ENCODE measurements at regions not wholly inside any gene's neighbourhood (a gene's known extent, or its start where the extent isn't known, plus 50 kb on each side); places are given as distances from the start of the nearest gene placed in this dataset.

DNA sequence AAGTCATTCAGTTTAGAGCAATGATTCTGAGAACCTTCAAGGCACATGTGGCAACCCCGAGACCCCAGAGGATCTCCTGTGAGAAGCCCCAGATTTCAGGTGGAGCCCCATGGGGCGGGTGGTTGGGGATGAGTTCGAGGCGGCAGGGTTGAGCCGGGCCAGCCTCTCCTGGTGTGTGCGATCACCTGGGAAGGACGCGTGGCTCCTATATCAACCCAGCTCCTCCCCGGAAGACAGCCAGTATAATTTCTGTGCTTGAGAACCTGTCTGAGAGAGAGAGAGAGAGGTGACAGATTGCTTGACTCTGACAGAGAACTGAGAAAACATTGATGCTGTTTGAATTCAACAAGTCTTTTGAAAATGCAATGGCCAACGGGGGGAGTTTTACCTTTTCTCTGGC, 89.0 kb downstream of the TEX29 start:
- POLR2A ChIA-PET, result no interaction called here
- peaks cover 8 to 16% of the 10 kb centered on the region in 2 donors for H3K27me3 Mint-ChIP-seq
- DNase-seq, result no peak
- H3K4me3 Mint-ChIP-seq, result no peak overlapping the region
- no peak overlapping the region for H3K27ac Mint-ChIP-seq
- H3K4me1 Mint-ChIP-seq, result no peaks in the 10 kb centered on the region
- CTCF ChIA-PET, result no interaction called here
- no peaks in the 10 kb centered on the region for H3K36me3 Mint-ChIP-seq
- Histone ChIP-seq H3K4me1 (ENCODE audit: insufficient read depth, low read length) (no peaks in the 10 kb centered on the region), H3K9me3 (ENCODE audit: low read length) (no peaks in the 10 kb centered on the region), H3K27me3 (ENCODE audit: insufficient read depth, low read length, poor library complexity, severe bottlenecking) (no peaks in the 10 kb centered on the region), H3K27ac (ENCODE audit: low read depth, low read length) (no peak overlapping the region), H3K36me3 (ENCODE audit: insufficient read depth, low read length) (no peaks in the 10 kb centered on the region), H3K4me3 (ENCODE audit: low read length) (no peak overlapping the region)
- no peaks in the 10 kb centered on the region for H3K9me3 Mint-ChIP-seq

DNA sequence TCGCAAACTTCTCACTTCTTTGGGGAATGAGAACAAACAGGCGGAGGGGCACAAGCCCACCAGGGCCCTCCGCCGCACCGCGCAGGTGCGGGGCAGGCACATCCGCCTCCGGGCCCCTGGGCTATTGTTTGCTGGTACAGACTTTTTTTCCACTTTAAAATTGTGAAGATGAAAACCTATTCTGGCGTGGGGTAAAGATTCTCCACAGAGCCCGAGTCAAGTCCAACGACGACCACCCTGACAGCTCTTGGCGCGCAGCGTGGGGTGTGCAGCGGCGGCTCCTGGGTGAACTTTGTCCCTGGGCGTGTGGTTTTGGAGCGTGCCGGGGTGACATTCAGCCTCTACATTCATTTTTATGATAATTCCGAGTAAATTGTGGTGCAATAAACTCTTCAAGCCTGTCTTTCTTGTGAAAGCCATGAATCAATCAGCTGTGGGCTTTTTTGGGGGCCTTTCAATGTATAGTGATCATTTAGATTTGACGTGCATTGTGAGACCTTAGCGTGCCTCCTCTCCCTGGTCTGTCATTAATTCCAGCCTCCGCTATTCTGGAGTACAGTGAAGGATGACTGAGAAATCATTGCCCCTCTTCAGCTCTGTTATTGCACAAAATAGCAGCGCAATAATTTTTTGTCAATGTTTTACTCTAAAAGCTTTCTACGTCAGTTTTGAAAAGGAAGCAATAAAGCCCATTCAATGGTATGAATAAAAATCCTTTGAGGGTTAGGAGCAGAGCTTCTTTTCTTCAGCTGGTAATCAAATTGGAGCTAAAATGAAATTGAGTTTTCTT, 90.0 kb downstream of the TEX29 start:
- H3K27ac ChIP-seq (ENCODE audit: low read depth, low read length), result no peak overlapping the region
- no peaks in the 10 kb centered on the region for H3K36me3 ChIP-seq (ENCODE audit: insufficient read depth, low read length)
- peaks cover 8 to 14% of the 10 kb centered on the region in 2 donors for H3K27me3 Mint-ChIP-seq
- no peaks in the 10 kb centered on the region for H3K9me3 ChIP-seq (ENCODE audit: low read length)
- no peaks in the 10 kb centered on the region for H3K9me3 Mint-ChIP-seq
- ChIA-PET CTCF (interaction anchor here (1.1 kb wide), 1 partner anchor 9 kb away, joined by 3 read pairs; no protein-coding TSS in a partner anchor), POLR2A (no interaction called here)
- no peaks in the 10 kb centered on the region for H3K4me1 Mint-ChIP-seq
- H3K27ac Mint-ChIP-seq, result no peak overlapping the region
- DNase-seq, result no peak
- no peaks in the 10 kb centered on the region for H3K4me1 ChIP-seq (ENCODE audit: insufficient read depth, low read length)
- no peaks in the 10 kb centered on the region for H3K27me3 ChIP-seq (ENCODE audit: insufficient read depth, low read length, poor library complexity, severe bottlenecking)
- no peak overlapping the region for H3K4me3 Mint-ChIP-seq
- no peak overlapping the region for H3K4me3 ChIP-seq (ENCODE audit: low read length)
- no peaks in the 10 kb centered on the region for H3K36me3 Mint-ChIP-seq

DNA sequence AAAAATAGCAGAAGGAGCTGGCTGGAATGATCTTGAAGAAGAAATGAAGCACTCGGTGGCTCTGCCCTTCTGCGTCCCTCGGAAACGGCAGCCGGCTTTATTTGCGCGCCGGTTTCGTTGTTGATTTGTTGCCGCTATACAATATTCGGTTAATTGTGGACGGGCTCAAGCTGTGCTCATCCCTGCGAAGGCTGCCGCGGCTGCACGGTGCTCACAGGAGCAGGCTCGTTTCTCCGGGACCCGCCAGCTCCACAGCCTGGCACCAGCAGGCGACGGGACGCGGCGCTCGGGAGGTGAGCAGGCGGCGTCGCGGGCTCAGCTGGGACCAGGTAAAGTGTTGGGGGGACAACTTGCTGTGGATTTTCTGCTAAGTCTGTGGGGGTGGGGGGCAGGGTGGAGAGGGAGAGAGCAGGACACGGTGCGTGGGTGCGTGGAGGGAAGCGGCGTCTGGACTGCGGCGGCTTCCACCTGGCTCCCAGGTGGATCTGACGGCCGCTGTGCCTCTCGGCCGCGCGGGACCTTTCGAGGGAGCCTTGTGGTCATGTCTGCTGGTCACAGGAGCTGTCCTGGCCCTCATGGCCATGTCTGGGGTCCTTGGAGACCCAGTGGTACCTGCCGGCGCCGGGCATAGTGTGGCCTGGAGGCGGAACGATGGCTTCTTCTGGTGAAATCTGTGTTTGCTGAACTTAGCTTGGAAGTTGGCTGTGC, 90.9 kb downstream of the TEX29 start:
- DNase-seq, result no peak
- Histone ChIP-seq H3K27ac (ENCODE audit: low read depth, low read length) (no peak overlapping the region), H3K4me3 (ENCODE audit: low read length) (no peak overlapping the region), H3K4me1 (ENCODE audit: insufficient read depth, low read length) (no peaks in the 10 kb centered on the region), H3K9me3 (ENCODE audit: low read length) (no peaks in the 10 kb centered on the region), H3K36me3 (ENCODE audit: insufficient read depth, low read length) (no peaks in the 10 kb centered on the region), H3K27me3 (ENCODE audit: insufficient read depth, low read length, poor library complexity, severe bottlenecking) (no peaks in the 10 kb centered on the region)
- Mint-ChIP-seq H3K9me3 (no peaks in the 10 kb centered on the region), H3K27ac (no peak overlapping the region), H3K27me3 (peaks cover 8 to 14% of the 10 kb centered on the region in 2 donors), H3K4me1 (no peaks in the 10 kb centered on the region), H3K4me3 (no peak overlapping the region), H3K36me3 (no peaks in the 10 kb centered on the region)
- ChIA-PET CTCF (interaction anchor here (1.1 kb wide), 1 partner anchor 10 kb away, joined by 3 read pairs; no protein-coding TSS in a partner anchor), POLR2A (no interaction called here)

DNA sequence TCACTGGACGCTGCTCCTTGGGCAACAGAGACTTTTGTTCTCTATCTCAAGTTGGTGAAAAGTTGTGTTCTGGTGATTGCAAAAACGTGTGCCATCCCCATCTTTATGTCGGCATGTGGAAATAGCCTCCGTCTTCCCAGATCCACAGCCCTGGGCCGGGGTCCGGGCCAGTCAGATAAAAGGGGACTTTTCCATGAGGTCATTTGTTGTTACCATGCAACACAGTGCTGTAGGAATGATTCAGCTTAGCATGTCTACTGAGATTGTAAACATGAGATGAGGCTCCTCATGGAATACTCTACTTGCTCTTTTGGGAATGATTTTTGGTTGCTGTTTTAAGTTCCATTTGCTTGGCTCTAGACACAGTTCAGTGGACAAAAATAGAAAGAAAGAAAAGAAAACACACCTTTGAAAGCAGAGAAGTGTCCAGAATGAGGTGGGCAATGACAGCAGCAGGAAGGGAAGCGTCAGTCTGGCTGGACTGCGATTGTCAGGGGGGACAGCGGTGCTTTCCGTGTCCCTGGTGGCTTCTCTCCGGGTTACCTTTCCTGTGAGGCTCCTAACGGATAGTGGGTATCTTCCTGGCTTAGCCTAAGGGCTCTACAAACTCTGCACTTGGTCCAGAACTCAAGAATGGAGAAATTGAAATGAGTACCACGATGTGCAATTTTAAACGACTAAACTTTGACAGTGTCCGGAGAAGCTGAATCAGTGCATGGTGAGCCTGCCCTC, 91.6 kb downstream of the TEX29 start:
- H3K36me3 ChIP-seq (ENCODE audit: insufficient read depth, low read length), result no peaks in the 10 kb centered on the region
- ChIA-PET CTCF (no interaction called here), POLR2A (no interaction called here)
- Mint-ChIP-seq H3K9me3 (no peaks in the 10 kb centered on the region), H3K36me3 (no peaks in the 10 kb centered on the region), H3K4me1 (no peaks in the 10 kb centered on the region), H3K27me3 (peaks cover 8 to 11% of the 10 kb centered on the region in 2 donors), H3K4me3 (no peak overlapping the region), H3K27ac (no peak overlapping the region)
- H3K27me3 ChIP-seq (ENCODE audit: insufficient read depth, low read length, poor library complexity, severe bottlenecking), result no peaks in the 10 kb centered on the region
- no peak overlapping the region for H3K4me3 ChIP-seq (ENCODE audit: low read length)
- no peak for DNase-seq
- no peaks in the 10 kb centered on the region for H3K4me1 ChIP-seq (ENCODE audit: insufficient read depth, low read length)
- no peaks in the 10 kb centered on the region for H3K9me3 ChIP-seq (ENCODE audit: low read length)
- H3K27ac ChIP-seq (ENCODE audit: low read depth, low read length), result no peak overlapping the region

DNA sequence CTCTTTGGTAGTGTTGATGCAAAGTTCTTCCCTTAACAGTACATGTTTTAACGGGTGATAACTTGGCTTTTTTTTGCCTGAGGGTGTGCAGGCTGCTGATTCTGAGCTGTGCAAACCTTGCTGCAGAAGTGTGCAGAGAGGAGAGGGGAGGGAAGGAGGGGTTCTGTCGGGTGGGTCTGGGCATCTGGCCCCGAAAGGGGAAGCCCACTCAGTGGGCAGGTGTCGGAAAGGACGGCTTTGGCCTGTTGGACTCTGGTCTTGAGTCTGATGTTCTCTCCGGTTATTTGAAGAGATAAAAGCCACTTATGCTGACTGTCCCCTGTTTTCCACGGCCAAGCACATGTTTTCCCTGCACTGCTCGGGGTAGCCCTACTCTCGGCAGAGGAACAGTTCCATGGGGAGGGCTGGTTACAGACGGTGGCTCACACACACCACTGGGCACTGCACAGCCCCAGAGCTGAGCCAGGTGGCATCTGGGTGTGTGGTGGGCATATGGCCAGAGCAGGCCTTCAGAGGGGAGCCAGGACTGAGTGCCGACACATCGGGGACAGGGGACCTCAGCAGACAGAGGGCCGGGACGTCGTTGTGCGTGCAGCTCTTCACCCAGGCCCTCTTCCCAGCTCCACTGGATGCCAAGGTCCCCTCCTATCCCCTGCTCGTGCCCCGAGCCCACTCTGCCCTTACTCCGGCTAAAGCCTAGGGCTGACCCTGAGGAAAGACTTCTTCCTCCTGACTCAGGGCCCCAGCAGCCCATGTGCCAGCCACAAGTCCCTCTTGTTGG, 93.2 kb downstream of the TEX29 start:
- Mint-ChIP-seq H3K27ac (no peak overlapping the region), H3K27me3 (peaks cover 8 to 14% of the 10 kb centered on the region in 2 donors), H3K4me3 (no peak overlapping the region), H3K9me3 (no peaks in the 10 kb centered on the region), H3K36me3 (no peaks in the 10 kb centered on the region), H3K4me1 (no peaks in the 10 kb centered on the region)
- ChIA-PET CTCF (no interaction called here), POLR2A (no interaction called here)
- H3K4me1 ChIP-seq (ENCODE audit: insufficient read depth, low read length), result no peaks in the 10 kb centered on the region
- H3K4me3 ChIP-seq (ENCODE audit: low read length), result no peak overlapping the region
- H3K27ac ChIP-seq (ENCODE audit: low read depth, low read length), result no peak overlapping the region
- H3K9me3 ChIP-seq (ENCODE audit: low read length), result no peaks in the 10 kb centered on the region
- no peak for DNase-seq
- H3K27me3 ChIP-seq (ENCODE audit: insufficient read depth, low read length, poor library complexity, severe bottlenecking), result no peaks in the 10 kb centered on the region
- H3K36me3 ChIP-seq (ENCODE audit: insufficient read depth, low read length), result no peaks in the 10 kb centered on the region

DNA sequence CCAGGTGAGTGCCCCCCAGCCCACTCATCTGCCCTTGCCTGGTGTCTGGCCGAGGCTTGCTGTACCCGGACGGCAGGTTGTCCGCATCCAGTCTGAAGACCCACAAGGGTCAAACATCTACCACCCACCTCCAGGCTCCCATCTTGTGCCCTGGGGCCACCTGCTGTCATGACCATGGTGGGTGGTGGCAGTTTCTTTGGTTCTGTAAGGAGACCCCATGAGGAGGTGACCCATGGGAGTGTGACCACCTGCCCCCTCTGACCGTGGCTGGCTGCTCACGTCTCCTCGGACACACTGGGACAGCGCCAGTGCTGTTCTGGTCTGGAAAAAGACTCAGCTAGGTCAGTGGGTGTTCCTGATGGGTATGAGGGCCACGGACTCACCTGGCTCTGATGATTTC, 93.9 kb downstream of the TEX29 start:
- ChIA-PET POLR2A (no interaction called here), CTCF (no interaction called here)
- Mint-ChIP-seq H3K27ac (no peak overlapping the region), H3K4me1 (no peaks in the 10 kb centered on the region), H3K4me3 (no peak overlapping the region), H3K9me3 (no peaks in the 10 kb centered on the region), H3K36me3 (no peaks in the 10 kb centered on the region), H3K27me3 (peaks cover 6 to 14% of the 10 kb centered on the region in 2 donors)
- Histone ChIP-seq H3K9me3 (ENCODE audit: low read length) (no peaks in the 10 kb centered on the region), H3K27ac (ENCODE audit: low read depth, low read length) (no peak overlapping the region), H3K27me3 (ENCODE audit: insufficient read depth, low read length, poor library complexity, severe bottlenecking) (no peaks in the 10 kb centered on the region), H3K4me1 (ENCODE audit: insufficient read depth, low read length) (no peaks in the 10 kb centered on the region), H3K4me3 (ENCODE audit: low read length) (no peak overlapping the region), H3K36me3 (ENCODE audit: insufficient read depth, low read length) (no peaks in the 10 kb centered on the region)
- no peak for DNase-seq

DNA sequence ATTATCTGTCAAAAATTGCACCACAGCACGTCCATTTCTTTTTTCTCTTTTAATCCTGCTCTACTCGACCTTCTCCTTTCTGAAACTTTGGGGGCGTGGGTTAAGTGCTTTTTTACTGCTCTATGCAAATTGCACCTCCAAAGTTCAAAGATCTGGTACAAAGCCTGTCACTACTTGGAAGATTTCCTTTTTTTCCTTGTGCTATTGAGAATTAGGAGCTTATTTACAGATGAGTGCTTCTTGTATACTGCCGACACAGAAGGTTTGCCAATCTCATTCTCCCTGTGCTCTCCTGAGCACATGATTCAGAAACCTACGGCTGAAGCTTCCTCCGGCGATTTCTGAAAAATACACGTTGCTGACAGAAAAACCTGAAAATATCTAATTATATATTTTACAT, 94.8 kb downstream of the TEX29 start:
- Histone ChIP-seq H3K9me3 (ENCODE audit: low read length) (no peaks in the 10 kb centered on the region), H3K4me1 (ENCODE audit: insufficient read depth, low read length) (no peaks in the 10 kb centered on the region), H3K27me3 (ENCODE audit: insufficient read depth, low read length, poor library complexity, severe bottlenecking) (no peaks in the 10 kb centered on the region), H3K4me3 (ENCODE audit: low read length) (no peak overlapping the region), H3K36me3 (ENCODE audit: insufficient read depth, low read length) (no peaks in the 10 kb centered on the region), H3K27ac (ENCODE audit: low read depth, low read length) (no peak overlapping the region)
- DNase-seq, result no peak
- no peaks in the 10 kb centered on the region for H3K4me1 Mint-ChIP-seq
- H3K4me3 Mint-ChIP-seq, result no peak overlapping the region
- ChIA-PET CTCF (no interaction called here), POLR2A (no interaction called here)
- no peaks in the 10 kb centered on the region for H3K9me3 Mint-ChIP-seq
- H3K36me3 Mint-ChIP-seq, result no peaks in the 10 kb centered on the region
- peaks cover 6 to 17% of the 10 kb centered on the region in 2 donors for H3K27me3 Mint-ChIP-seq
- H3K27ac Mint-ChIP-seq, result no peak overlapping the region

DNA sequence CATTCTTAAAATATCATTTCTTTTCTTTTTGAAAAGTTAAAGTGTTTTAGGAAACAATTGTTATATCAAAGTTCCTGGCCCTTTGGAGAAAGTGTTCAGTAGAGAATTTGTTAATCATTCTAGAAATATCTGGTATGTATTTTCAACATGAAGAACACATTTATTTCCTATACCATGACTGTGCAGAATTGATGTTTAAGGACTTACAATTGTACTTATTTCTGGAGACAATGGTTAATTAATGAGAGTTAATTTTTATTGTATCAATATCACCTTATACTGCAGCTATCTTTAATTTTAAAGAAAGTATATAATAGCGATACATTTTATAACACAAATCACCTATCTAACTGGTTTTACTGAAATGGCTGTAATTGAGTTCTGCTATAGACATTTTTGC, 95.3 kb downstream of the TEX29 start:
- no peaks in the 10 kb centered on the region for H3K9me3 Mint-ChIP-seq
- Histone ChIP-seq H3K9me3 (ENCODE audit: low read length) (no peaks in the 10 kb centered on the region), H3K4me1 (ENCODE audit: insufficient read depth, low read length) (no peaks in the 10 kb centered on the region), H3K27ac (ENCODE audit: low read depth, low read length) (no peak overlapping the region), H3K27me3 (ENCODE audit: insufficient read depth, low read length, poor library complexity, severe bottlenecking) (no peaks in the 10 kb centered on the region), H3K36me3 (ENCODE audit: insufficient read depth, low read length) (no peaks in the 10 kb centered on the region), H3K4me3 (ENCODE audit: low read length) (no peak overlapping the region)
- H3K4me1 Mint-ChIP-seq, result no peaks in the 10 kb centered on the region
- CTCF ChIA-PET, result no interaction called here
- DNase-seq, result no peak
- H3K27ac Mint-ChIP-seq, result no peak overlapping the region
- no peaks in the 10 kb centered on the region for H3K36me3 Mint-ChIP-seq
- POLR2A ChIA-PET, result no interaction called here
- H3K27me3 Mint-ChIP-seq, result peaks cover 3 to 17% of the 10 kb centered on the region in 2 donors
- no peak overlapping the region for H3K4me3 Mint-ChIP-seq
